Muscle of leg (tissue), 3 donors: ENCODE measurements at regions not wholly inside any gene's neighbourhood (a gene's known extent, or its start where the extent isn't known, plus 50 kb on each side); places are given as distances from the start of the nearest gene placed in this dataset.

Source experiments
- DNase-seq: peaks from one replicate; pipeline ENCODE4 v3.0.0; 2013
- H3K27ac ChIP-seq: one replicate; pipeline ENCODE4 v1.5.1; 2013; ENCODE audit warnings: mild to moderate bottlenecking, low read length, control low read depth
- H3K27me3 ChIP-seq: one replicate; pipeline ENCODE4 v1.6.1; 2013; ENCODE audit warnings: low read length; ENCODE audit not compliant: control insufficient read depth, insufficient read depth
- H3K36me3 ChIP-seq: one replicate; pipeline ENCODE4 v1.6.1; 2013; ENCODE audit warnings: low read length; ENCODE audit not compliant: control insufficient read depth, insufficient read depth
- H3K4me1 ChIP-seq: one replicate; pipeline ENCODE4 v1.6.1; 2013; ENCODE audit warnings: low read length; ENCODE audit not compliant: control insufficient read depth, insufficient read depth
- H3K4me3 ChIP-seq: one replicate; pipeline ENCODE4 v1.5.1; 2013; ENCODE audit warnings: low read length, control low read depth
- H3K9me3 ChIP-seq: replicated peaks from 2 replicates; pipeline ENCODE4 v1.6.1; 2013; ENCODE audit warnings: low read depth, low read length; ENCODE audit not compliant: control insufficient read depth
- WGBS: methylation state at CpG from one replicate; pipeline ENCODE4 v1.1.5; 2013; ENCODE audit warnings: missing lambda C conversion rate; ENCODE audit not compliant: insufficient coverage; 5-methylcytosine and 5-hydroxymethylcytosine counted together

DNA sequence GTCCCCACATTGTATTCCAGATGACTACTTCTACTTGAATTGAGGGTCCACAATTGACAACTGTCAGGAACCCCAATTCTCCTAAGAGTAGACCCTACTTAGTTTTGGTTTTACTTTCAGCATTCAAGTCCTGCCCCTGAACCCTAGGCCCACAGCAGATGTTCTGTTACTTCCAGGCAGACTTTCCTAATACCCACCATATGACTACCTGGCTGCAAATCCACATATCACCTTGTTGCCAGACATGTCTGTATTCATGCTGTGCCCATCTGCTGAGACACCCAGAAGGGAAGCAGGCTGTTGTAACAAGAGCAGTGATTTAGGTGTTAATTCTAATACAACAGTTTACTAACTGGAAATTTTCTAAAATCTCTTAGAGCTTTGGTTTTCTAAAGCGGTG, 235.1 kb upstream of the CCDC54 start:
- H3K9me3 ChIP-seq = no peaks in the 10 kb centered on the region
- peaks cover 13% of the 10 kb centered on the region for H3K4me1 ChIP-seq
- H3K4me3 ChIP-seq = no peak overlapping the region
- H3K36me3 ChIP-seq = no peaks in the 10 kb centered on the region
- no CpG with 5 or more reads among the region's 1 CpG for WGBS
- DNase-seq = no peak
- H3K27ac ChIP-seq = peak overlapping the region; percentile 56
- H3K27me3 ChIP-seq = no peaks in the 10 kb centered on the region

DNA sequence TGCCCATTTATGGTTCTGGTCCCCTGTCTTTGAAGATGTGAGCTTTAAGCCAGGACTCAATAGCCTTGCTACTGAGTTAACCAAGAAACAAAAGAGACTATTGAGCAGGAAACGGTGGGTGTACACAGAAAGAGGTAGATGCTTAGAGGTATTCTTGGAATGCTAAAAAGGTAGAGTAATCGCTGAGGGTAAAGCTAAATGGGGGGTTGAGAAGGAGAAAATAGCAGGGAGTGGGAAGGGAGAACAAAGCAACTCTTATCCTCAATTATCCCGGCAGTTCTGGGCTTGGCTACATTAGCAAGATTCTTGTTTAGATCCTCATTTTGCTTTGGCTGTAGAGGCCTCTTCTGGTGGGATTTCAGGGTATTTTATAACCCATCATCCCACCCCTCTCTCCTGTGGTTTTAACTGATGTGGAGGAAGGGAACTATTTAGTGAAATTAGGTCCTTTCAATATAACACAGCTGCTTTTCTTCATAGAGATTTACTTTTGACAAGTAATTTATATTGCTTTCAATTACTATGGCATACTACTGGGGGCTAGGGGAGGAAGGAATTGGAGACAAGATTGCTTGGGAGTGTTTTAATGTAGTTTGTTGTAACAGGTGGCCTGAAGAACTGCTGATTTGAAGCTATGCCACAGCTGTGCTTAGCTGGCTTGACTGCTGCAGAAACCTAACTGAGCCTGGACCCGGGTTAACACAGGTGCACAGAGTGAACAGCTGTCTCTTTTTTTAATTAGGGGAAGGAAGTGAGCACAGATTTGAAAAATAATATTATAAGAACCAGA, 234.3 kb upstream of the CCDC54 start:
- 0% methylated on average over 1 of the region's 4 CpGs for WGBS

DNA sequence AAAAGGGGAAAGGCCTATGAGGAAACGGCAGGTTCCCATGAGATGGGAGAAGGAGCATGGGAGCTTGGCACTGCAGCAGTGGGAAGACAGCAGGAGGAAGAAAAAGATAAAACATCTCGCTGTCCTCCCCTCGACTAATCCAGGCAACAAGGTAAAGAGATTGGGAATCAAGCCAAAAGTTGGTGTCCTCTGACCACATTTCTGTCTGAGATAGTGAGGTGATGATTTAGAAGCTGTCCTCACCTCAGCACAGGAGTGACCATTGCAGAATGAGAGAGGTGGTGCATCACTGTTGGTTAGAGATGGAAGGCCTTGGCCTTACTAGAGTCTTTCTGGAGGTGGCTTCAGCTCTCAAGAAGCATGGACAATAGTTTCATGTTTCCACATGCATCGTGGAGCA, 226.6 kb upstream of the CCDC54 start:
- Histone ChIP-seq H3K9me3 (no peaks in the 10 kb centered on the region), H3K4me1 (peaks cover 5% of the 10 kb centered on the region), H3K4me3 (no peak overlapping the region), H3K36me3 (no peaks in the 10 kb centered on the region), H3K27ac (no peak overlapping the region), H3K27me3 (no peaks in the 10 kb centered on the region)
- no peak for DNase-seq
- WGBS = 87% methylated on average over 4 of the region's 4 CpGs

More for the DNA sequence above, 234.3 kb upstream of the CCDC54 start:
- Histone ChIP-seq H3K4me3 (no peak overlapping the region), H3K36me3 (no peaks in the 10 kb centered on the region), H3K4me1 (peaks cover 13% of the 10 kb centered on the region), H3K9me3 (no peaks in the 10 kb centered on the region), H3K27ac (peak overlapping the region; percentile 56), H3K27me3 (no peaks in the 10 kb centered on the region)
- DNase-seq = peak; percentile 92

DNA sequence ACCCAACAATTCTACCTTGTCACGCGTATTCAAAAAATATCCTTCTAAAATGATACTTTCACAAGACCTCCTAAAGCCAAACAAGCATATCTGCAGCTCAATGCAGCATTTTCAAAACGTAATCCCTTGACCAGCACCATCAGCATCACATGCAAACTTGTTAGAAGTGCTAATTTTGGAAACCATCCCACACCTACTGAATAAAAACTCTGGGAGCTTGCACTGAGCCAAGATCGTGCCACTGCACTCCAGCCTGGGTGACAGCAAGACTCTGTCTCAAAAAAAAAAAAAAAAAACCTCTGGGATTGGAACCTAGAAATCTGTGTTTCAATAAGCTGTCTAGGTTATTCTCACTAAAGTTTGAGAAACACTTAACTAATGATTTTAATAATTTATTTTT, 223.3 kb upstream of the CCDC54 start:
- 78% methylated on average over 3 of the region's 4 CpGs for WGBS
- DNase-seq = no peak

DNA sequence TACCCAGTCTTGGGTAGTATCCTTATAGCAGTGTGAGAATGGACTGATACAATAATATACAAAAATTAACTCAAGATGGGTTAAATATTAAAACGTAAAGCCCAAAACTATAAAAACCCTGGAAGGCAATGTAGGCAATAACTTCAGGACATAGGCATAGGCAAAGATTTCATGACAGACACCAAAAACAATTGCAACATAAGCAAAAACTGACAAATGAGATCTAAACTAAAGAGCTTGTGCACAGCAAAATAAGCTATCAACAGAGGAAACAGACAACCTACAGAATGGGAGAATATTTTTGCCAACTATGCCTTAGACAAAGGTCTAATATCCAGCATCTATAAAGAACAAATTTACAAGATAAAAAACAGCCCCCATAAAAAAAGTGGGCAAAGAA, 204.8 kb upstream of the CCDC54 start:
- Histone ChIP-seq H3K27me3 (no peaks in the 10 kb centered on the region), H3K4me1 (no peaks in the 10 kb centered on the region), H3K9me3 (peaks cover 18% of the 10 kb centered on the region), H3K27ac (no peak overlapping the region), H3K4me3 (no peak overlapping the region), H3K36me3 (no peaks in the 10 kb centered on the region)
- DNase-seq = no peak
- WGBS = no CpG with 5 or more reads among the region's 1 CpG

More for the DNA sequence above, 223.3 kb upstream of the CCDC54 start:
- no peaks in the 10 kb centered on the region for H3K27me3 ChIP-seq
- H3K4me3 ChIP-seq = no peak overlapping the region
- H3K36me3 ChIP-seq = no peaks in the 10 kb centered on the region
- H3K9me3 ChIP-seq = peaks cover 20% of the 10 kb centered on the region
- peaks cover 5% of the 10 kb centered on the region for H3K4me1 ChIP-seq
- H3K27ac ChIP-seq = no peak overlapping the region

DNA sequence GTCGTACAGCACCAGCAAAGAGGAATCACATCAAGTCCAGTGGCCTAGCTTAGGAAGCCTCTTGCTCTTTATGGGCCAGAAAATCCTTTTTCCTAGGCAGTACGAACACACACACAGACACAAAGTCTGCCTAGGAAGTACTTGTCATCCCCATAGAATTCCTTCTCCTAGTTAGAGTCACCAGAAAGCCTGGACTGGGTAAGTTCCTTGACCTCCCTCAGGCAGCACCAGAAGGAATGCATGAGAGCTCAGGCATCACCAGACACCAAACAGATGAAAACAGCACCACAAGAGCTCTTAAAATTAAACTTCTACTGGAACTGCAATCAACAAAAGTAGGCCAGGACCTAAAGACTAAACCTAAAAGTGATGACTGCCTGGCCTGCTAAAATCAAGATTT, 192.9 kb upstream of the CCDC54 start:
- no peak for DNase-seq
- WGBS = 60% methylated on average over 1 of the region's 2 CpGs
- H3K27ac ChIP-seq = no peak overlapping the region

DNA sequence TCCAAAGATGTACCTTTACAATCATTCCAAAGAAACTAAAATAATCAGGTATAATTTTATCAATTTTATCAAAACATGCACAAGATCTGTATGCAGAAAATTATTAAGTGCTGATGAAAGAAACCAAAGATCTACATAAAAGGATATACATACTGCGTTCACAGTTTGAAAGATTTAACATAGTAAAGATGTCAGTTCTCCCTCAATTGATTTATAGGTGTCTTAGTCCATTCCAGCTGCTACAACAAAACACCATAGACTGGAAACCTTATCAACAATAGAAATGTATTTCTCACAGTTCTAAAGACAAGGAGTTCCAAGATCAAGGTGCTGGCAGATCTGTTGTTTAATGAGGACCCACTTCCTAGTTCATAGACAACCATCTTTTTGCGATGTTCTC, 189.0 kb upstream of the CCDC54 start:
- no peak overlapping the region for H3K27ac ChIP-seq

More for the DNA sequence above, 192.9 kb upstream of the CCDC54 start:
- Histone ChIP-seq H3K36me3 (no peaks in the 10 kb centered on the region), H3K27me3 (no peaks in the 10 kb centered on the region), H3K4me3 (no peak overlapping the region), H3K4me1 (no peaks in the 10 kb centered on the region), H3K9me3 (no peaks in the 10 kb centered on the region)

DNA sequence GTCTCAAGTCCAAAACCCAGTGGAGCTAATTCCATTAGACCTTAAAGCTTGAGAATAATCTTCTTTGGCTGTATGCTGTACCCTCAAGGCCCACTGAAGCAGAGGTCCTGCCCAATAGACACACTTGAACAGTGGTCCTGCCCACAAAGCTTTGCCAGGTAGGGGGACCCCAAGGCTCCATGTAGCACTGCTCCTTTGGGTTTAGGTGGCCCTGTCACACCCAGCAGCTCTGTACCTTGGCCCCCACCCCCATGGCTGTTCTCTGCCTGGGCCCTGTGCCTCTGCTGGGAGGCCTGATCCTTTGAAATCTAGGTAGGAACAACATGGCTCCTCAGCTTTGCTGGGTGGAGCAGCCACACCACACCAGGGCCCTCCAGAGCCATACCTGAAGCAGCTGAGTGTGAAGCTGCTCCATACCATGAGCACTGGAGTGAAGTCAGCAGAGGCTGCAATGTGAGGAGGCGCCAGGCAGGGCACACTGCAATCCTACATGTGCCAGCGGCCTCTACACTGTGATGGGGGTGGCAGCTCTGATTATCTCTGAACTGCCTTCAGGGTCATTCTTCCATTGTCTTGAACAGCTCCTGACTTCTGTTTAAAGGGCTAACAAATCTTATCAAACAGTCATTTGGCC, 188.0 kb upstream of the CCDC54 start:
- DNase-seq = no peak
- Histone ChIP-seq H3K36me3 (no peaks in the 10 kb centered on the region), H3K27me3 (no peaks in the 10 kb centered on the region), H3K4me1 (no peaks in the 10 kb centered on the region), H3K9me3 (no peaks in the 10 kb centered on the region), H3K4me3 (no peak overlapping the region), H3K27ac (no peak overlapping the region)
- no CpG with 5 or more reads among the region's 2 CpGs for WGBS

More for the DNA sequence above, 189.0 kb upstream of the CCDC54 start:
- no peaks in the 10 kb centered on the region for H3K36me3 ChIP-seq
- no peak overlapping the region for H3K4me3 ChIP-seq
- H3K4me1 ChIP-seq = no peaks in the 10 kb centered on the region
- H3K27me3 ChIP-seq = no peaks in the 10 kb centered on the region
- DNase-seq = no peak
- H3K9me3 ChIP-seq = no peaks in the 10 kb centered on the region
- no CpG with 5 or more reads among the region's 2 CpGs for WGBS

DNA sequence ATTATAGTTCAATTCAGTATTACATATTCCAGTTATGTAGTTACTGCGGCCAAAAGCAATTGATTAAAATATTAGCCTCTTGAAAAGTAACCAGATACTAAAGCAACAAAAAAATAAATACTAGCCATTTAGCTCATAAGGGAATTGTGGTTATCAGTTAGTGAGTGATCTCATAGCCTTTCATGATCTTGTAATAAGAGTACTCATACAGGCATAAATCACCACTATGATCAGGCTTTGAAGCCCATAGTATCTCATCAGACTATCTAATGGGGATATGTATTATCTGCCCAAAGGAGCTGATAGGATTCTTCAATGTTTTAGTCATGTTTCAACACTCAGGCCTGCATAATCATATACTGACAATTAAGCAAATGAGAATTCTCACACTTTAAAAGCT, 184.1 kb upstream of the CCDC54 start:
- no CpG with 5 or more reads among the region's 1 CpG for WGBS
- no peak for DNase-seq
- Histone ChIP-seq H3K27me3 (no peaks in the 10 kb centered on the region), H3K27ac (no peak overlapping the region), H3K4me3 (no peak overlapping the region), H3K36me3 (no peaks in the 10 kb centered on the region), H3K4me1 (peaks cover 2% of the 10 kb centered on the region), H3K9me3 (no peaks in the 10 kb centered on the region)

DNA sequence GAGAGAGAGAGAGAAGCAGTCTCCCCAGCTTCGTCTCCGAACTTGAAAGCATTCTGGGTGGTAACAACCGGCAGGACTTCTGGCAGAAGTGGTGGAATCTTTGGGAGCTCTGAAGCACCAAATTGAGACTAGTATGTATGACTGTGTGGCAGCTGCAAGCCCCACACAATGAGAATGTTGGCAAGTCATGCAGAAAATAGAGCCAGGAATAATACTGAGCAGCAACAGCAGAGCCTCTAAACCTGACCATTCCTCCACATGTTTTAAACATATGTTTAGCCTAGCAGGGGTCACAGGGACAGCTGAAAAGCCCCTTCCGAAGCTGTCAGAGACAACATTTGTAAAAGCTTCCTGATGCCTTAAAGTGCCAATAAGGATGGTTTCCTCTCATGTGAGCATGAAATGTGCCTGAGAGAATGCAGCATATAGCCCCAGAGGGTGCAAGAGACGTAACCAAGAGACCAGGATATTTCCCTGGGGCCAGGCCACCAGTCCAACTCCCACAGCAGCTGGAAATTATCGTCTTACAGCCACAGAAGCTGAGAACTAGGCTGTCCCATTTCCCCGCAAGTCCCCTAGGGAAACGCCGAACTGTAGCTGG, 178.6 kb upstream of the CCDC54 start:
- DNase-seq = peak; percentile 96
- Histone ChIP-seq H3K4me1 (peaks cover 23% of the 10 kb centered on the region), H3K36me3 (no peaks in the 10 kb centered on the region), H3K4me3 (no peak overlapping the region), H3K9me3 (no peaks in the 10 kb centered on the region), H3K27me3 (no peaks in the 10 kb centered on the region), H3K27ac (peak overlapping the region; percentile 96)
- WGBS = 20% methylated on average over 5 of the region's 9 CpGs
